RPMI8226 (cell line): ENCODE measurements at regions not wholly inside any gene's neighbourhood (a gene's known extent, or its start where the extent isn't known, plus 50 kb on each side); places are given as distances from the start of the nearest gene placed in this dataset.
"Not testable (repeated sequence)": the region's sequence is repeated elsewhere in the genome, so short reads cannot be mapped to it uniquely, and the experiment has no call there.

Experiments
- DNase-seq: peaks from one replicate; pipeline ENCODE4 v3.0.0-alpha.2; 2015

DNA sequence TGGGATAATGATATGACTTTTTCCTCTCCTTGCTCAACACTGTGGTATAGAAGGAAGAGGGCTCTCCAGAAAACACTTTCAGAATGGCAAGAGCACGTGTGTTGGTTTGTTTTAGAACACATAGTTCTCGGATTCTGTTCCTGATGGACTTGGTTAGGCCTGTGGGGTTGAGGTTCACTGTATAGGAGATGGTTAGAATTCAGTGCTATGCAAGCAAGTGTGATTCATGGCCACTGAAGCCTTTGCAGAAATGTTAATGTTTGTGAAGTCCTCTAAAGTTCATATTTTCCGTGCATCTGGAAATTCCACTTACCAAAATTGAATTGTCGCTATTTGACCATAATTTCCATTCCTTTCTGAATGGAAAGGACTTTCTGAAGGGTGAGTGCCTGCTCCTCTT, 233.2 kb upstream of the DDHD1 start:
- DNase-seq, result no peak

GRCh38 chr14:53384536-53384935, 231.4 kb upstream of the DDHD1 start:
- DNase-seq, result no peak

DNA sequence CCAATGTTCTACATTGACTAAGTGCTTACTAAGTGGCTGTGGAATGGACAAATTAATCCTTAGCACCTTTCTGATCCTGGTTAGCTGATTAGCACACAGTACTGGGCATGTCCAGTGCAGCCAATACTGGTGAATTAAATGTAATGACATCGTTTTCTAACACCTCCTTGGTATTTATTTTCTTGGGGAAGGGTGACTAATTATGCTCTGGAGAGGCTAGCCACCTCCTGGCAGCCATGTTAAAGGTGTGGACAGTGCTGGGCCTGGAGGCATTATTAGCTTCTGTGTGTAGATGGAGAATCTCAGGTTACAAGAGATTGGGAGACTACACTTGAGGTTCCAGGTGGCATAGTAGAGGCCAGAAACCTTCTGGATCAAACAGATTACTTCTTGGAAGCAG, 230.9 kb upstream of the DDHD1 start:
- no peak for DNase-seq

DNA sequence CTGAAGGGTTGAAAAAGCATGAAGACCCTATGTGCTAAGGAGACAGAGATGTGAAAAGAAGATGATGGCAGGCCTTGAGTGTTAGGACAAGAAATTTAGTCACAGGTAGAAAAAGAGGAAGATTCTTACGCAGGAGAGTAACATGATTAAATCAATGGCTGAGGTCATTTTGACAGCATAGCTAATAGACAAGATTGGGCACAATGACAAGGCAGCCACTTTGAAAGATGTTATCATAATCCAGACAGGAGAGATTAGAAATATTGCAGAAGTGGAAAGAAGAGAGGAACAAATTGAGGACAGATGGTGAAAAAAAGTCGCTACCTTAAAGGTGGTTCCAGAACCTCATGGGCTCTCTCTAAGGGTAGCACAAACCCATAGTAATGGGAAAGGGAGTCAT, 228.8 kb upstream of the DDHD1 start:
- no peak for DNase-seq

GRCh38 chr14:53380867-53381225, 227.7 kb upstream of the DDHD1 start:
- DNase-seq, result no peak

DNA sequence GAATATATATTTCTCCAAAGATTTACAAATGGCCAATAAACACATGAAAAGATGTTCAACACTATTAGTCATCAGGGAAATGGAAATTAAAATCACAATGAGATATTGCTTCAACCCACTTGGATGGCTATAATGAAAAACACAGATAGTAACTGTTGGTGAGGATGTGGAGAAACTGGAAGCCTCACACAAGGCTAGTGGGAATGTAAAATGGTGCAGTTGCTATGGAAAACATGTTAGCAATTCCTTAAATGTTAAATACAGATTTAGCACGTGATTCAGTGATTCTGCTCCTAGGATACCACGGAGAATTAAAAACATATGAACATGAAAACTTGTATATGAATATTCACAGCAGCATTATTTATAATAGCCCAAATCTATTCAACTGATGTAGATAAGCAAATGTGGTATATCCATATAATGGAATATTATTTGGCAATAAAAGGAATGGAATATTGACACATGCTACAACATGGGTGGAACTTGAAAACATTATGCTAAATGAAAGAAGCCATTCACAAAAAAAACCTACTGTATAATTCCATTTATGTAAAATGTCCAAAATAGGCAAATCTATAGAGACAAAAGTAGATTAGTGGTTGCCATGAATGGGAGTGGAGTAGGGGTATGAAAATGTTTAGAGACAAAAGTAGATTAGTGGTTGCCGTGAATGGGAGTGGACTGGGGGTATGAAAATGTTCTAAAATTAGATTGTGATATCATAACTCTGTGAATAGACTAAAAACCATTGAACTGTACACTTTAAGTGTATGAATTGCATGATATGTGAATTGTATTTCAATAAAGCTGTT, 227.1 kb upstream of the DDHD1 start:
- no peak for DNase-seq

DNA sequence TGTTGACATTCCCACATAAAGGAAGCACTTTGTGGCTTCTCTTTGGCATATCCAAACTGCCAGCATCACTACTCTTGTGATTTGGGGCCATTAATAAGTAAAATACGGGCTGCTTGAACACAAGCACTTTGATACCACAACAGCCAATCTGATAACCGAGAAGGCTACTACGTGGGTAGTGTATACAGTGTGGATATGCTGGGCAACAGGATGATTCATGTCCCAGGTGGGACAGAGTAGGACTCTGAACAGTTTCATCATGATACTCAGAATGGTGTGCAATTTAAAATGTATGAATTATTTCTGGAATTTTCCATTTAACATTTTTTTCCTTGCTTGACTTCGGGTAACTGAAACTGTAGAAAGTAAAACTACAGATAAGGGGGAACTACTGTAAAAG, 225.0 kb upstream of the DDHD1 start:
- no peak for DNase-seq

DNA sequence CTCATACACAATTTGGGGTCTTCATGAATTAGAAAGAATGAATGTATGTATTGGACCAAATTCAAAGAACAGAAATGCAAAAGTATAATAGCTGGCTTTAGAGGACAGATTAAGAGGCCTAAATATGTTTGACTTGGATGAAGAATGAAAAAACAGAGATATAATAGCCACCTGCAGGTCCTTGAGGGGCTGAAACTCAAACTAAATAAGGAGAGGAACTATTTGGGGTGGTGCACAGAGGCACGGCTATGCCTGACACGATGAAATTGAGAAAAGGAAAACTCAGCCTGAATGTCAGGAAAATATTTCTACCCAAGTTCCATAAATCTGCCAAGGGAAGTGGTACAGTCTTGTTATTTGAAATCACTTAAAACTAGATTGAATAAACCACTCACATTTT, 222.9 kb upstream of the DDHD1 start:
- no peak for DNase-seq

DNA sequence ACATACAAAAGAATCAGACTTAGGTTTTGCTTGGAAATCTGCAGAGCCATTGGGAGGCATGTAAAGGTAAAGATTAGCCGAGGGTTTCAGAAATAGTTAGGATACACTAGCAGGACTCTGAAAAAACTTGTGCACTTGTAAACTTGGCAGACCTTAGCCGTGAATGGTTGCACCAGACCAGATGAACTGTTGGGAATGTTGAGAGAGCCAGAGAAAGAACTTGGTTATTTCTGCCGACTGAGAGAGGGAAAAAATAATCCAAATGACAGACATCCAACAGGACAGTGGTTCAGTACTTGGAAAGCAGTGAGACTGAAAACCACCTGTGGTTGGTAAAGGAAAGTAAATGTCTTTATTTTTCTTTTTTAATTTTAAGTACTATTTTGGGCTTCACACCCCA, 222.5 kb upstream of the DDHD1 start:
- DNase-seq, result no peak

DNA sequence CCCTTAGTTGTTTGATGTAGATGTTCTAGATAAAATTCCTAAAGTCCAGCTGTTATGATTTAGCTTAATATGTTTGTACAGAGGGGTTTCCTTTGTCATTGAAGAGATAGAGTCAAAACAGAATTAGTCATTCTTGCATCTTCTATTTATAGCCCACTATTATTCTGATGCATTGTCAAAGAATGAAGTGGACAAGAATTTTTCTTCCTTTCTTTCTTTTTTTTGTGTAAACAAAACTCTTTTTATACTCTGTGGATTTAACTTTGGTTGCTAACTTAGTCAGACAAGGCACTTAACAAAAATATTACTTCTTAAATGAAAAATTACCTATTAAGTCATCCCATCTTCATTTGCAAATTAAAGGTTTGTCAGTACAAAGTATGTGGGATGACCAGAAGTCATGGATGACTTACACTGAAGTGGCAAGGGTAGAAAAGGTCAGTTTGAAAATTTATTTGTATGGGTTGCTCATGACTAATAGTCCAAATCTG, 215.6 kb upstream of the DDHD1 start:
- no peak for DNase-seq

DNA sequence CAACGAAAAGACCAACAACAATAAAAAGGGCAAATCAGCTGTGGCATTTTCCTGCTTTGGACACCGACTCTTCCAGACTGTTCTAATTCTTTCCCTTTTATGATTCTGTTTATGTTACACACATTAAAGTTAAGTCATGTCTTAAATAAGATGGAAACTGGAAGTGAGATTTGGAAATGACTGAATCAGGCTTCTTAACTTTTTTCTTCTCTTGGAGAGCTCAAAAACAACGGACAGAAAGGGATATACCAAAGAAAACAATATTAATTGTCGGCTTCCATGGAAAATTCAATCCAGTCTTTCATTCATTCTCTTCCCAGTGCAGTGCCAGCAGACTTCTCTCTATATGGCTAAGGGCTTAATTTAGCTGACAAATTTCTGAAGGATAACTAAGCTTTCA, 214.9 kb upstream of the DDHD1 start:
- no peak for DNase-seq

GRCh38 chr14:53367644-53368026, 214.5 kb upstream of the DDHD1 start:
- DNase-seq, result no peak

GRCh38 chr14:53365486-53366130, 212.5 kb upstream of the DDHD1 start:
- no peak for DNase-seq

GRCh38 chr14:53362916-53363315, 209.8 kb upstream of the DDHD1 start:
- not testable (repeated sequence) for DNase-seq

- DNase-seq, result no peak
These were observed 207.7 kb upstream of the DDHD1 start for GRCh38 chr14:53360829-53361228.

DNA sequence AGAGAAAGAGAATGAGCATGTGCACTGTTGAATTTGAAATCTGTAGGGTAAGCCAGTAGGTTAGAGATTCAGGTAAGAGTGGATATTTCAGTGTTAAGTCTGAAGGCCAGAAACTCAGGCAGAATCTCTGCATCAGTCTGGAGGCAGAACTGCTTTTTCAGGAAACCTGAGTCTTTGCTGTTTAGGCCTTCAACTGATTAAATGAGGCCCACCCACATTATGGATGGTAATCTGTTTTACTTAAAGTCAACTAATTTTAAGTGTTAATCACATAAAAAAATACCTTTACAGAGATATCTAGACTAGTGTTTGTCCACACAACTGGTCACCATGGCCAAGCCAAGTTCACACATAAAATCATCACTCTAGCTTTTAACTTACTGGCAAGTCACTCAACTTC, 205.0 kb upstream of the DDHD1 start:
- no peak for DNase-seq

DNA sequence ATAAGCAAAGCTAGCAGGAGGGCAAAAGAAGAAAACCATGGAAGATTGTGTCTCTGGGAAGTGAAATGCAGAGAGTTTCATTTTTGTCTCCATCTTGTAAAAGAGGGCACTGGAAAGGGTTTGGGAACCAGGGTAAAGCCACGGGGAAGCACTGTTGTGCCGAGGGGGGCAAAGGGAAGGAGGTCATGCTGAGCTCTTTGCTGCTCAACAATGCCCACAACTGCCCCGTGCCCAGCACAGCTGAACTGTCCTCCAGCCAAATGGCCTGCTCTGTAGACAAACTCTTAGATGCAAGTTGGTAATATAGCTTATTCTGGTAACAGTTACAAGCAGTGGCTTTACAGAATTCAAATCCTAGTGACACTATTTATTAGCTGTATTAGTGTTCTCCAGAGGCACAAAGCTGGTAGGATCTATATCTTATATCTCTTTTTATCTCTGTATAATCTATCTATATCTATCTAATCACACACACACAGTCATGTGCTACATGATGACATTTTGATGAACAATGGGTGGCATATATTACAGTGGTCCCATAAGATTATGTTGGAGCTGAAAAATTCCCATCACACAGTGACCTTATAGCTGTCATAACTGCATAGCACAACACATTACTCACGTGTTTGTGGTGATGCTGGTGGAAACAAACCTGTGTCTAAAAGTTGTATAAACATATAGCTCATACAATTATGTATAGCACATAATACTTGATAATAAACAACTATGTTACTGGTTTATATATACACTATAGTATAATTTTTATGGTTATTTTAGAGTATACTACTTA, 203.4 kb upstream of the DDHD1 start:
- no peak for DNase-seq

DNA sequence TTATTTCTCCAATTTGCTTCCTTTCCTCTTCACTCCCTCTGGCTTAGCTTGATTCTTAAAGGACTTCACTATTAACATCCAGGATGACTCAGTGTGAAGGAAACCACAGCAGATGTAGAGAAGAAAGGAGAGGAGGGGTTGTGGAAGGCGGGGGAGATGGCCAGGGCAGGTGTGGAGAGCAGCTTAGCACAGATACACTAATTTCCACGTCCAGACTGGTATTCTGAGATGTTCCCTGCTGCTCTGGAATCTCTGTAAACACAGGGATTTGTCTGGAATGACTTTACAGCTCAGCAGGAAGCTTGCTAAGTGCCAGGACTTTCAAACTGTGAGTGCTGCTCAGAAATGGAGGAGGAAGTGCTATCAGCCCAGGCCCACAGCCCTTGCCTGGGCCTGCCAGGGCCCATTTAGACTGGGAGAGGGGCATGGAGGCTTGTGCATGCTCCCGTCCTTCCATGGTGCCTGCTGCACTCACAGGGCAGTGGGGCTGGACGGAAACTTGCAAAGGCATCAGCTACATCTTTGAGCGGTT, 202.5 kb upstream of the DDHD1 start:
- no peak for DNase-seq

DNA sequence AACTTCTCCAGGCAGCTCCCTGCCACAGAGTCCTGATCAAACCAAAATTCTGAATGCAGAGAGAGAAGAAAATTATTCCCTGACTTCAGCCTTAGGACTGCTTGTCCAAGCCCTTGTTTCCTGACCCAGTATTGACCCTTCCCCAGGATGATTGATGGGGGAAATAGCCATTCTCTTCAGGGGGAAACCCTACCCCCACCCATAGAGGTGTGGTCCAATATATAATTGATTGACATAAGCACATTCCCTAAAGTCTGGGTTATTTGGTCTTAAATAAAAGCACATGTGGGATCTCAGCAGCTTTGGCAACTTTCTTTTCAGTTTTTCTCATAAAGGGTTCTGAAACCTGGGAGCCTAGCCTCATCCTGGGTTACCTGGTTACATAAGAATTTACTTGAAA, 201.2 kb upstream of the DDHD1 start:
- no peak for DNase-seq

- DNase-seq, result no peak
These were observed 197.7 kb upstream of the DDHD1 start for GRCh38 chr14:53350866-53351265.

DNA sequence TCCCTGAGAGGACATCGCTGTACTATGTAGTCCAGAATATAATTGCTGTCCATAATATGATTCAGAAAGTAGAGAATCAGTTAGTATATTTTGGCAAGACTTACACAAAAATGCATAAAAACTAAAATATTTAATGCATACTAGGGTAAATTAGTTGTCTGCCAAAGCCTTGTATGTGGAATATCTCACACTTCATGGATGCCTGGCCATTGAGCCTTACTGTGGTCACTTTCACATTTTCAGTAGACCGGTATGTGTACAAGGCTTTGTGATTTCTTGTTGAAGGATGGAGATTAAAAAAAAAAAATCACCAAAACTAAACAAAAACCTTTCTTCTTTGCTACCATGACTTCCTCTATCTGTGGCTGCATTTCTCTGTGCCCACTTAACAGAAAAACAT, 197.3 kb upstream of the DDHD1 start:
- no peak for DNase-seq

DNA sequence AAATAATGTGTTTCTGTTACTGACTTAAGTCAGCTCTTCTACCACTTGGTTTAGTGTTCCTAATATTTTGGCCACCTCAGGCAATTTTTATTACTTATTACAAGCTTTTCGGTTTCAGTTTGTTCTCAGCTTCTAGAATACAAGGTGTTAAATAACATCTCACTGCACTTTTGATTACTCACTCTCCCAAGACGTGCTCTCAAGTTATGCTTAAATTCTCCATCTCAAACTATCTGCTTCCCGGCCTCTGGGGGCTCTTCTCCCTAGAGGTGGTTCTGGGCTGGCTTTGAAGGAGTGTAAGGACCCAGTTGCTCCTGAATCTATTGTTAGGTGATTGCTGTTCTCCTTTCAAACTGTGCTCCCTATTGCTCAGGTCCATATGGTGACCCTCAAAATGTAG, 193.9 kb upstream of the DDHD1 start:
- DNase-seq, result no peak

DNA sequence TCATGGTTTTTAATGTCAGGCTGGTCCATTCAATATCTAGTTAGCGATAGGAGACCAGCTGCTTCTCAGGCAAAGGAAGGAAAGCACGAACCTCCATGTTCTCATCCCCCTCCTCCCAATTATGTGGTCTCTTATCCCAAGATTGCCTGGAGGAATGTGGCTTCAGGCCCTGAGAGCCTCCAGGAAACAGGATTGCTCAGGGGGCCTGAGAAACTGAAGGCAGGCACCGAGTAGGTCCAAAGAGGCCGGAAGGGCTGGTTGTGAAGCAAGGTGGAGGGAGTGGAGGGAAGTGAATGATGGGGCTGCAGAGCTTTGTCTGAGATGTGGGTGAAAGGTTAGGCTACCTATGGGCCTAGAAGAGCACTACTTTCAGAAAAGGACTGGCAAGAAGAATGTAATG, 188.2 kb upstream of the DDHD1 start:
- no peak for DNase-seq

GRCh38 chr14:53338192-53338591, 185.1 kb upstream of the DDHD1 start:
- DNase-seq, result no peak
